Neural cell (in vitro differentiated cells): ENCODE measurements at regions not wholly inside any gene's neighbourhood (a gene's known extent, or its start where the extent isn't known, plus 50 kb on each side); places are given as distances from the start of the nearest gene placed in this dataset.
"Not testable (repeated sequence)": the region's sequence is repeated elsewhere in the genome, so short reads cannot be mapped to it uniquely, and the experiment has no call there.

Experiments used
- H2AFZ ChIP-seq: fragments of 200-600, 300-800 bp; sonication (generic), shearing (Covaris generic); 2 replicates; pipeline ENCODE4 v1.6.0; 2014; ENCODE audit warnings: low read depth, mild to moderate bottlenecking, antibody characterized with exemption, low read length, moderate library complexity
- H3F3A ChIP-seq: fragments of 200-600 bp; shearing (Covaris generic); 2 replicates; pipeline ENCODE4 v1.6.1; 2016; ENCODE audit warnings: mild to moderate bottlenecking, moderate library complexity, mixed read lengths, antibody characterized with exemption, low read length; ENCODE audit not compliant: insufficient read depth, poor library complexity, severe bottlenecking
- H3K27ac ChIP-seq: fragments of 200-600, 300-800 bp; sonication (generic), shearing (Covaris generic); 2 replicates; pipeline ENCODE4 v1.5.1; 2014; ENCODE audit warnings: mild to moderate bottlenecking, low read length, moderate library complexity
- H3K27me3 ChIP-seq: fragments of 300-800, 200-600 bp; sonication (generic), shearing (Covaris generic); 2 replicates; pipeline ENCODE4 v1.6.0; 2014; ENCODE audit warnings: mild to moderate bottlenecking, low read depth, low read length, moderate library complexity; ENCODE audit not compliant: insufficient read depth
- H3K36me3 ChIP-seq: fragments of 300-800, 200-600 bp; sonication (generic), shearing (Covaris generic); 2 replicates; pipeline ENCODE4 v1.5.1; 2014; ENCODE audit warnings: mild to moderate bottlenecking, antibody characterized with exemption, low read length, moderate library complexity; ENCODE audit not compliant: insufficient read depth
- H3K4me2 ChIP-seq: fragments of 300-800, 200-600 bp; sonication (generic), shearing (Covaris generic); 2 replicates; pipeline ENCODE4 v1.6.0; 2014; ENCODE audit warnings: mild to moderate bottlenecking, low read length
- H3K4me3 ChIP-seq: fragments of 300-800, 200-600 bp; sonication (generic), shearing (Covaris generic); 2 replicates; pipeline ENCODE4 v1.5.1; 2014; ENCODE audit warnings: mild to moderate bottlenecking, low read length, moderate library complexity
- H3K79me2 ChIP-seq: fragments of 200-600 bp; shearing (Covaris generic); replicated peaks from 2 replicates; pipeline ENCODE4 v1.6.0; 2014; ENCODE audit warnings: mild to moderate bottlenecking, low read length, moderate library complexity; ENCODE audit not compliant: insufficient read depth
- H3K9ac ChIP-seq: fragments of 300-800, 200-600 bp; sonication (generic), shearing (Covaris generic); 2 replicates; pipeline ENCODE4 v1.6.1; 2016; ENCODE audit warnings: mild to moderate bottlenecking, low read length, mixed read lengths
- H3K9me2 ChIP-seq: fragments of 200-600 bp; shearing (Covaris generic); 2 replicates; pipeline ENCODE4 v1.6.1; 2016; ENCODE audit warnings: mild to moderate bottlenecking, low read length, mixed read lengths; ENCODE audit not compliant: insufficient read depth
- H3K9me3 ChIP-seq: fragments of 200-600, 300-800 bp; sonication (generic), shearing (Covaris generic); 2 replicates; pipeline ENCODE4 v1.6.1; 2016; ENCODE audit warnings: mild to moderate bottlenecking, mixed run types, low read length, moderate library complexity, mixed read lengths
- H4K20me1 ChIP-seq: fragments of 200-600 bp; shearing (Covaris generic); 2 replicates; pipeline ENCODE4 v1.6.1; 2016; ENCODE audit warnings: mild to moderate bottlenecking, mixed run types; ENCODE audit not compliant: insufficient read depth
- EZH2 ChIP-seq: fragments of 200-600, 300-800 bp; shearing (Covaris generic), sonication (generic); IDR thresholded peaks from 2 replicates; pipeline ENCODE4 v1.6.1; 2014; ENCODE audit warnings: antibody characterized with exemption, low read length, borderline replicate concordance, mild to moderate bottlenecking; ENCODE audit not compliant: insufficient read depth, poor library complexity, severe bottlenecking
- POLR2AphosphoS5 ChIP-seq: IDR thresholded peaks from 2 replicates; pipeline ENCODE4 v1.6.1; 2012
- SMC3 ChIP-seq: fragments of 450-650 bp; conservative IDR thresholded peaks from 2 replicates; pipeline ENCODE4 v1.6.1; 2014; ENCODE audit warnings: antibody characterized with exemption, mild to moderate bottlenecking, moderate library complexity; ENCODE audit not compliant: poor library complexity
- TAF1 ChIP-seq: IDR thresholded peaks from 2 replicates; pipeline ENCODE4 v1.6.1; 2012; ENCODE audit warnings: low read depth
- TF ChIP-seq, protein P1 (sequence below): fragments of 450-650 bp; IDR thresholded peaks from 2 replicates; pipeline ENCODE4 v1.5.1; 2014; ENCODE audit warnings: antibody characterized with exemption, mild to moderate bottlenecking, moderate library complexity; ENCODE audit not compliant: poor library complexity, severe bottlenecking
- TF ChIP-seq, protein P2 (sequence below): IDR thresholded peaks from 2 replicates; pipeline ENCODE4 v1.6.1; 2012; ENCODE audit warnings: borderline replicate concordance

DNA sequence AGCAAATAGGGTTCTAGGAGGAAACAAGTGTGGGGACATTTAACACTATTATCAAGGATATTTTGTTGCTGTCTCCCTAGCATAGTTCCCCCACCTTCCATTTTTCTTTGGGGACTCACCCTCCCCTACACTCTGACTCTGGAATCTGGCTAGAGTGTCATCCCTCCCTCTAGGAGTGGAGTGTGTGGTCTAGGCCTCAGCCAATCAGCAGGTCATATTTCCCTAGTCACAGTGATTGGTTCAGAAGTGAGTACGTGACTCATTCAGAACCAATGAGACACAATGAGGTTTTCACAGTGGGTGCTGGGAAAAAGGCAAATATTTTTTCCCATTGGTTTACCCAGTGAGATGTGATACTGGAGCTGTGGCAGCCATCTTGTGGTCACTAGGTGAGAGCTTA lies 234.4 kb downstream of the SHQ1 start:
- no peaks in the 10 kb centered on the region for H3F3A ChIP-seq
- no peaks in the 10 kb centered on the region for H3K9me2 ChIP-seq
- H3K27ac ChIP-seq: no peak overlapping the region
- H3K9me3 ChIP-seq: no peaks in the 10 kb centered on the region
- no peaks in the 10 kb centered on the region for H3K27me3 ChIP-seq
- no peak overlapping the region for H3K9ac ChIP-seq
- no peak overlapping the region for H3K4me2 ChIP-seq
- H3K79me2 ChIP-seq: no peaks in the 10 kb centered on the region
- no peaks in the 10 kb centered on the region for H3K36me3 ChIP-seq
- H3K4me3 ChIP-seq: no peak overlapping the region
- H4K20me1 ChIP-seq: no peaks in the 10 kb centered on the region
- TF ChIP-seq SMC3: no peak
- TF ChIP-seq, protein P1, sequence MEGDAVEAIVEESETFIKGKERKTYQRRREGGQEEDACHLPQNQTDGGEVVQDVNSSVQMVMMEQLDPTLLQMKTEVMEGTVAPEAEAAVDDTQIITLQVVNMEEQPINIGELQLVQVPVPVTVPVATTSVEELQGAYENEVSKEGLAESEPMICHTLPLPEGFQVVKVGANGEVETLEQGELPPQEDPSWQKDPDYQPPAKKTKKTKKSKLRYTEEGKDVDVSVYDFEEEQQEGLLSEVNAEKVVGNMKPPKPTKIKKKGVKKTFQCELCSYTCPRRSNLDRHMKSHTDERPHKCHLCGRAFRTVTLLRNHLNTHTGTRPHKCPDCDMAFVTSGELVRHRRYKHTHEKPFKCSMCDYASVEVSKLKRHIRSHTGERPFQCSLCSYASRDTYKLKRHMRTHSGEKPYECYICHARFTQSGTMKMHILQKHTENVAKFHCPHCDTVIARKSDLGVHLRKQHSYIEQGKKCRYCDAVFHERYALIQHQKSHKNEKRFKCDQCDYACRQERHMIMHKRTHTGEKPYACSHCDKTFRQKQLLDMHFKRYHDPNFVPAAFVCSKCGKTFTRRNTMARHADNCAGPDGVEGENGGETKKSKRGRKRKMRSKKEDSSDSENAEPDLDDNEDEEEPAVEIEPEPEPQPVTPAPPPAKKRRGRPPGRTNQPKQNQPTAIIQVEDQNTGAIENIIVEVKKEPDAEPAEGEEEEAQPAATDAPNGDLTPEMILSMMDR: no peak
- TF ChIP-seq, protein P2, sequence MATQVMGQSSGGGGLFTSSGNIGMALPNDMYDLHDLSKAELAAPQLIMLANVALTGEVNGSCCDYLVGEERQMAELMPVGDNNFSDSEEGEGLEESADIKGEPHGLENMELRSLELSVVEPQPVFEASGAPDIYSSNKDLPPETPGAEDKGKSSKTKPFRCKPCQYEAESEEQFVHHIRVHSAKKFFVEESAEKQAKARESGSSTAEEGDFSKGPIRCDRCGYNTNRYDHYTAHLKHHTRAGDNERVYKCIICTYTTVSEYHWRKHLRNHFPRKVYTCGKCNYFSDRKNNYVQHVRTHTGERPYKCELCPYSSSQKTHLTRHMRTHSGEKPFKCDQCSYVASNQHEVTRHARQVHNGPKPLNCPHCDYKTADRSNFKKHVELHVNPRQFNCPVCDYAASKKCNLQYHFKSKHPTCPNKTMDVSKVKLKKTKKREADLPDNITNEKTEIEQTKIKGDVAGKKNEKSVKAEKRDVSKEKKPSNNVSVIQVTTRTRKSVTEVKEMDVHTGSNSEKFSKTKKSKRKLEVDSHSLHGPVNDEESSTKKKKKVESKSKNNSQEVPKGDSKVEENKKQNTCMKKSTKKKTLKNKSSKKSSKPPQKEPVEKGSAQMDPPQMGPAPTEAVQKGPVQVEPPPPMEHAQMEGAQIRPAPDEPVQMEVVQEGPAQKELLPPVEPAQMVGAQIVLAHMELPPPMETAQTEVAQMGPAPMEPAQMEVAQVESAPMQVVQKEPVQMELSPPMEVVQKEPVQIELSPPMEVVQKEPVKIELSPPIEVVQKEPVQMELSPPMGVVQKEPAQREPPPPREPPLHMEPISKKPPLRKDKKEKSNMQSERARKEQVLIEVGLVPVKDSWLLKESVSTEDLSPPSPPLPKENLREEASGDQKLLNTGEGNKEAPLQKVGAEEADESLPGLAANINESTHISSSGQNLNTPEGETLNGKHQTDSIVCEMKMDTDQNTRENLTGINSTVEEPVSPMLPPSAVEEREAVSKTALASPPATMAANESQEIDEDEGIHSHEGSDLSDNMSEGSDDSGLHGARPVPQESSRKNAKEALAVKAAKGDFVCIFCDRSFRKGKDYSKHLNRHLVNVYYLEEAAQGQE: no peak
- H2AFZ ChIP-seq: no peak overlapping the region

DNA sequence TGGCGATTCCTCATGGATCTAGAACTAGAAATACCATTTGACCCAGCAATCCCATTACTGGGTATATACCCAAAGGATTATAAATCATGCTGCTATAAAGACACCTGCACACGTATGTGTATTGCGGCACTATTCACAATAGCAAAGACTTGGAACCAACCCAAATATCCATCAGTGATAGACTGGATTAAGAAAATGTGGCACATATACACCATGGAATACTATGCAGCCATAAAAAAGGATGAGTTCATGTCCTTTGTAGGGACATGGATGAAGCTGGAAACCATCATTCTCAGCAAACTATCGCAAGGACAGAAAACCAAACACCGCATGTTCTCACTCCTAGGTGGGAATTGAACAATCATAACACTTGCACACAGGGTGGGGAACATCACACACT lies 239.1 kb downstream of the SHQ1 start:
- not testable (repeated sequence) for H3K9me3 ChIP-seq, H3K4me2 ChIP-seq, H3K27ac ChIP-seq, H3F3A ChIP-seq, H3K9me2 ChIP-seq, H3K9ac ChIP-seq, H3K4me3 ChIP-seq, H2AFZ ChIP-seq, H3K27me3 ChIP-seq, H4K20me1 ChIP-seq, H3K36me3 ChIP-seq, H3K79me2 ChIP-seq

DNA sequence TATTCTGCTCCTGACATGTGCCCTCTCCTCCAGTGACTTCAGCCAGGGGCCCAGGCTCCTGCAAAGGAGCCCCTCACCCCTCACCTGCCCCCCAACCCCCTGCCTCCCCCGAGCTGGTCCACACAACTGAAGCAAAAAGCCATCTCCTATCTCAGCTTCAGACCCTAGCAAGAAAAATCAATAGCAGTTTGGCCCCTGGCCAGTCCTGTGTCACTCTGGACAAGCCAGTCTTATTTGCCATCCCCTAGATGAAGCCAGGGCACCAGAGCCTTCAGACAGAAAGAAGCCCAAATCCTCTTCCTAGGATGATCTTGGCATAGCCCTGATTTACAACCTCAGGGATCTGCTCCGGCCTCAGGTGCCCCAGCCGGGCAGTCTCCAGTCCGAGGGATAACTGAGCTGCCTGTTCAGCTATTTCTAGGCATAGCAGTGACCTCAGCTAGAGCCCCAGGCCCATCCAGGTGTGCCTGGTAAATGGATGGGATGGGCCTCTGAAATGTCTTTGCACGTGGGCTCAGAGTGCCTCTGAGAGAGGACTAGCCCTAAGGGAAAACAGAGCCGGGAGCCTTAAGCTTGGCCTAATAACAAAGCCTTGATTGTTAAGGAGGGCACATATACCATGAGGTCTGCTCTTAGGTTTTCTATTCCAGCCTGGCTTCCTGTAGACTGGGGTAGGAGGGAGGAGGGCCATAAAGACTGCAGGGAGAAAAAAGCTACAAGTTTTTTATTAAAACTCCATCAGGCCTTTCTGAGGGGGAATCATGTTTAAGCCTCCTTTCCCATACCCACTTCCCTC lies 242.0 kb downstream of the SHQ1 start:
- Histone ChIP-seq H2AFZ (no peak overlapping the region), H3K9ac (no peak overlapping the region), H3K4me3 (no peak overlapping the region), H3K79me2 (no peaks in the 10 kb centered on the region), H3K4me2 (no peak overlapping the region), H4K20me1 (no peaks in the 10 kb centered on the region), H3F3A (no peaks in the 10 kb centered on the region), H3K36me3 (no peaks in the 10 kb centered on the region), H3K9me3 (no peaks in the 10 kb centered on the region), H3K9me2 (no peaks in the 10 kb centered on the region), H3K27me3 (no peaks in the 10 kb centered on the region), H3K27ac (no peak overlapping the region)
- no peak for TF ChIP-seq POLR2AphosphoS5
- no peak for TF ChIP-seq TAF1
- no peak for TF ChIP-seq EZH2
